Caki2 (cell line): ENCODE measurements at regions not wholly inside any gene's neighbourhood (a gene's known extent, or its start where the extent isn't known, plus 50 kb on each side); places are given as distances from the start of the nearest gene placed in this dataset.
A peak's percentile ranks its signal among the peaks of the same experiment; 100 is the strongest.

Experiments
- DNase-seq: peaks from one replicate; pipeline ENCODE4 v3.0.0-alpha.2; 2015; ENCODE audit warnings: low read depth
- in situ Hi-C: cut with HindIII; loops from 2 replicates; pipeline ENCODE4 v1.10.0; 2016; ENCODE audit warnings: low sequenced_read_pairs, low pct_unique_long_range_greater_than_20kb, mixed read lengths

DNA sequence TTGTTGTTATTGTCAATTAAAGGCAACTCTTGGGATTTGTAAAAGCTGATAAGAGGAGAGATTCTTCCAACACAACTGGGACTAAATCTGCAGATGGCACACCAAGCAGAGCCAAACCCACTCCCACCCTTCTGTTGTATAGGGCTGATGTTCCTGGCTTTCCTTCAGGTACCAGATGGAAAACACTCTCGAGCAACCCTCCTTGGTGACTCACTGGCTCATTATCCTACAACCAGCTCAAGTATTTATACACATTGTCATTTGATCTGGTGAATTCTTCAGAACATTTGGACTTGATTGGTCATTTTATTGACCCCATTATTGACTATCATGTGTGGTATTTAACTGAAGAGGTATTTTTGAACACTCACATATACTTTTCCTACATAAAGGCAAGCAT lies 190.3 kb upstream of the PCSK2 start:
- no peak for DNase-seq
- in situ Hi-C loops, result no loop called here

DNA sequence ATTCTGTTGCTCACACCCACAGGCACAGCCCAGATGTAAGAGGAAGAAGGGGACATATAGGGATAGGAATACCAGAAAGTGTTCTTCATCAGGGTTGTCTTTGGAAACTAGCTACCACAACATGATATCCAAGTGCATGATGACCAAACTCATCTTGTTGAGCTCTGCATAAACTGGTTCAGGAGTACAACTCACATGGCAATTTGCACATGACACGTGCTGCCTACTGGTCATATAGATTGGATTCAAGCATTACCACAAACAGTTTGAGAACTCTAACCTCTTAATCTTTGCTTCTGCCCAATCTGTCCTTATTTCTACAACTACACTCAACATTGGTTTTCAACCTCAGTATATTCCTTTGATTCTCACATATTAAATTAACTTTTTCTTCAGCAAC lies 184.7 kb upstream of the PCSK2 start:
- no peak for DNase-seq
- in situ Hi-C loops, result no loop called here

DNA sequence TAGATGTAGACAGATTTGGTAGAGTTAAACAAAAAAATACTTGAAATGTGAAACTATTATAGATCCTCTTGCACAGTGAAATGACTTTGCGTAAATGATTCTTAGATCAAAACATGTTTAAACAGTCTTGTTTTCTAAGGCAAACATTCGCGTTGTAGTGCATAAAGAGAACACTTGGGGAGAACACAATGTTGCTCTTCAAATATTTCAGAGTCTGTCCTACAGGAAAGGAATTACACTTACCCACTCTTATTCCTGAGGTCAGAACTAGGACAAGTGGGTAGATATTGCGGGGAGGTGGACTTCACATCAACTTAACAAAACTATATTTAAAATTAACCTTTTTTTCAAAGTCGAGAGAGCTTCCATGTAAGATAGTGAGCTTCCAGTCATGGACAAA lies 183.5 kb upstream of the PCSK2 start:
- in situ Hi-C loops, result no loop called here
- no peak for DNase-seq

DNA sequence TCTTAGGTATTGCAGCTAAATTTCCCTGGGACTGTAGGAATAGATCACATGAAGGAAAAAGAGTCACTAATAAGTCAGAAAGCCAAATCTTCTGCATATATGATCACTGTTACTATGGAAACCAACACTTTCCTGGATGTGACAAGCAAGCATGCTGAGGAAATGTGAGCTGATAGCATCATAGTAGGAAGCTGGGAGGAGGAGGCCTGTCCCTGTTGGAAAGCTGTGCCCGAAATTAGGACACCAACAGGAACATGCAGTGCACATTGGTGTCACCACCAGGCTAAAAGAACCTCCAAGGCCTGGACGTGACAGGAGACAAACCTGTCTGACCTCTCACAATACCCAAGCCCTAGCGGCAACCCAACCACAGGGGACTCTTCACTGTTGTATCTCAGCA lies 181.9 kb upstream of the PCSK2 start:
- DNase-seq, result no peak

DNA sequence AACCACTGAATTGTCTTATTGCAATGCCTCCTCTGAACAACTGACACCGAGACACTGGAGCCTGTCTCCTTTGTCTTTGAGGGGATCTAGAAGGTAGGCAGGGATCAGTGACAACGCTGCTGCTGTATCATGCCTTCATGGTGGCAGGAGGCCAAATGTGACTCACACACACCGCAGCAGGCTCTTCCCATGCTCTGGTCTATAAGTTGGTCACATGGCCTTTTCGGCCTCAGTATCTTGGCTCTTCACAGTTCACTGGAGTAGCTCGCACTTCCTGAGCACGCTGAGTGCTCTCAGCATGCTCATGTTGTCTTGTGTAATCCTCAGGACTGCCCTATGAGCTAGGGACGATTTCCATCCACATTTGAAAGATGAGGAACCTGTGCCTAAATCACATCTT lies 167.4 kb upstream of the PCSK2 start:
- in situ Hi-C loops, result no loop called here
- peak; percentile 89 for DNase-seq

More for the DNA sequence above, 181.9 kb upstream of the PCSK2 start:
- in situ Hi-C loops, result no loop called here

DNA sequence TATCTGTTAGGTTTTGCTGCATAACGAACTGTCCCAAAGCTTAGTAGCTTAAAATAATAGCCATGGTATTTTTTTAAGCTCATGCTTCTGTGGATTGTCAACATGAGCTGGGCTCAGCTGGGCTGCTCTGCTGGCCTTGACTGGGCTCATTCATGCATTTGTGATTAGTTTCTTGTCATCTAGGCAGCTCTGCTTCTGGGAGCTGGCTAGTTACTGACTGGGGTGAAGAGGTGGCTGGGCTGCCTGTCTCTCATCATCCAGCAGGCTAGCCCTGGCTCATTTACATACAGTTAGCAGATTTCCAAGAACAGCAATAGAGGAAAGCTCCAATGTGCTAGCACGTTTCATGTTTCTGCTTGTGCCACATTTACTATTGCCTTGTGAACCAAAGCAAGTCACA lies 165.1 kb upstream of the PCSK2 start:
- peak; percentile 28 for DNase-seq
- in situ Hi-C loops, result no loop called here

DNA sequence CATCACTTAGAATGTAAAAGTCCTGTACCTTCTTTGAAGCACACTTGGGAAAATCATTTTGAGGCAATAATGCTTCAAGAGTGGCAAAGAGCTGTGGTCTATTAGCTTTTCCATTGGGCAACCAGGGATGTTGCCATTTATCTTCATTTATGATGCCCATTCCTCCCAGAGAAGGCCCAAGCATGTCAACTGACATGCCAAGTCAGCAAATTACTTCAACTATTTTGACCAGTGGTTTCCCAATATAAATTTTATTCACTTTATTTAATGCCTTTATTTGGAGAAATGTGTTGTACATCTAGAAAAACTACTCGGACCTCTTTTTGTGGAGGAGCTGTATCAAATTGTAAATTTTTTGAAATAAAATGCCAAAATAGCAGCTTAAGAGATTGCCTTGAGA lies 164.1 kb upstream of the PCSK2 start:
- in situ Hi-C loops, result no loop called here

DNA sequence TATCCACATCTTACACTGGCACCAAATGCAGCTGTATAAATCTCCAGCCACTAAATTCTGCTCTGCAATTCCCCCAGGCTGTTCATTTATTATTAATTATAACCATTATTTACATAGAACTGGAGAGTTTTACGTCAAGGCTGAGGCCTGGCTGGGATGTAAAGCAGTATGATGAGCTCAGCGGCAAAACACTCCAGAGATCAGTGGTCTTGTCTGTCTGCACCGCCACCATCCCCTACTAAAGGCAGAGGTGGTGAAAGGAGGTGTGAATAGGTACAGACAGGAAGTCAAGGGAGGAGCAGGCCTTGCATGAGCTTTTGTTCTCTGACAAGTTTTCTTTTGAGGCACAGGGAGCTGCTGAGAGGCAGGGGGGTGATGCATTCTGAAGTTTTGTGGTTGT lies 159.9 kb upstream of the PCSK2 start:
- in situ Hi-C loops, result no loop called here
- DNase-seq, result no peak

More for the DNA sequence above, 164.1 kb upstream of the PCSK2 start:
- no peak for DNase-seq

DNA sequence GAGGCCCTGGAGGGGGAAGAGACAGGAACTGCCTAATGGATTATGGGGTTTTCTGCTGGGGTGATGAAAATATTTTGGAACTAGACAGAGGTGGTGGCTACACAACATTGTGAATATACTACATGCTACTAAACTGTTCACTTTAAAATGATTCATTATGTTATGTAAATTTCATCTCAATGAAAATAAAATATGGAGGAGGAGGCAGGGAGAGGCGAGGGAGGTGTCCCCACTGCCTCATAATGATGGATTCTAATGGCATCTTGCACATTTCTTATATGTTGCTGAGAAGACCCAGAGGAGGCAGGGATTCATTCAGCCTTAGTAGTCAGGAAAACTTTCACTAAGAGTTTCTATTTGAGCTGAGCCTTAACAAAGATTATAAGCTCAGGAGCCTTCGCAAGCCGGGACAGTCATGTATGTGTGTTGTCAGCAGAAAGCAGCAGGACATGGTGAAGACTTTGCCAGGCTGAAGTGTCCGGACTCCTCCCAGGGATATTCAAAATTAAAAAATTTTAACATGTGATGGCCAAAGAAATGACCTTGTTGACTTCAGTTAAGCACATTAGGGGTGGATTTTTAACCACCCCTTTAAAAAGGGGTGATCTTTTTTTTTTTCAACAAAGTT lies 158.6 kb upstream of the PCSK2 start:
- no peak for DNase-seq
- in situ Hi-C loops, result no loop called here

DNA sequence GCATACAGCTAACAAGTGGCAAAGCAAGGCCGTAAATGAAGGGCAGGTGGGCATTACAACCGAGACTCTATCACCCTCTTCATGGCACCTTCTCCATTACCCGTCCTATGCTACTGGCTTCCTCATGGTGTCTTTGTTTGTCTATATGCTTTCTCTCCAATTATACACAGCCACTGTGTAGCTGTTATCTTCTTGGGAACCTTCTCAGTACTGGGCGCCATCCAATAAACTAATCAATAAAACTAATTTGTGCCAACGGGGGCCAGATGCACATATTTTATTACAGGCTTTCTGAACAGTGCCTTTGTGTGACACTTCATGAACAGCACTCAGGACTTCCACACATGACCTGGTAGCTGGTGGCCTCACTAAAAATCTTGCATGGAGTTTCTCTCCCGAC lies 149.8 kb upstream of the PCSK2 start:
- DNase-seq, result no peak
- in situ Hi-C loops, result no loop called here

DNA sequence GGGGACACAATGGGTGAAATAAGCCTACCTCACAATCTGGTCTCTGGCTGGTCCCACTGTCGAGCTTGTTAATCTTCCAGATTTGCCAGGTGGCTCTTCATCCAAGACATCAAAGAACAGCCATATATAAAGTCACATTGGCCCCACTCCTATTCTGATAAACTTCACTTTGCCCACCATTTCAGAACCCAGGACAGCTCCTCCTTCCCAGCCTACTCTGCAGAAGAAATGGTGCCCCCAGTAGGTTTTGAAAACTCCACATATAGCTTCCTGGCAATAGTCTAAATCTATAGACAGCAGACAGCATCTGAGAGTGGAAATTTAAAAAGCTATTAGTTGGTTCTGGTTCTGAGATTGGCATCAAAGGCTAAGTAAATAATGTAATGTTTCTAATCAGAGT lies 143.1 kb upstream of the PCSK2 start:
- in situ Hi-C loops, result no loop called here
- peak; percentile 39 for DNase-seq

DNA sequence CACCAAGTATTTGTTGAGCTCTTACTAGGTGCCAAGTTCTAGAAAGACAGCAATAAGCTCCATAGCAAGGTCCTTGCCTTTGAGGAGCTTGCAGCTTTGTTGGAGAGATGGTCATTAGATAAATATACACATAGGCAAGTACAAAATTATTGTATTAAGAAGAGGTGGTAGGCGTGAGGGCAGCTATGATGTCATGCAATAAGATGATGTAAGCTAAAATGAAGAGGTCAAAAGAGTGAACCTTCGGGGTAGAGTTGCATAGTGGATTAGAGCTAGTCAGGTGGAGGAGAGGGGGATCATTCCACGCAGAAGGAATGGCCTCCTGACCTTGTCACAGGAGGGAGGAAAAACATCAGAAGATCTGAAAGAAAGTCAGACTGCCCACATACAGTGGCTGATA lies 141.9 kb upstream of the PCSK2 start:
- DNase-seq, result no peak
- in situ Hi-C loops, result no loop called here

DNA sequence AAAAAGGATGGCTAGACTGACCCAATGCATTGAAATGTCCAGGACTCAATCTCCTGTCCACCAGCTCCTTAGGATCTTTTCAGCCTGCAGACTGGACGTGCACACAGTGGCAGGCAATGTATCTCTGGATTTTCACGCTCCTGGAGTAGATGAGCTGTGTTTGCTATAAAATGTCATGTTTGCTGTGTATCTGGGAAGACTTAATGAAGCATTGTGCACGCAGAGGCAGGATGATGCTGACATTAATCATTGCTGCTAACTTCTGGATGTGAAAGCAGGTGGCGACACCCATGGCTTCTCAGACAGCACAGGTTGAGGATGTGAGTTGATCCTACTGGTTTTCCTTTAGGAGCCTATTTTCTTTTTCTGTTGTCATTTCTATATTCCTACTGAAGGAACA lies 133.1 kb upstream of the PCSK2 start:
- DNase-seq, result no peak
- in situ Hi-C loops, result no loop called here

DNA sequence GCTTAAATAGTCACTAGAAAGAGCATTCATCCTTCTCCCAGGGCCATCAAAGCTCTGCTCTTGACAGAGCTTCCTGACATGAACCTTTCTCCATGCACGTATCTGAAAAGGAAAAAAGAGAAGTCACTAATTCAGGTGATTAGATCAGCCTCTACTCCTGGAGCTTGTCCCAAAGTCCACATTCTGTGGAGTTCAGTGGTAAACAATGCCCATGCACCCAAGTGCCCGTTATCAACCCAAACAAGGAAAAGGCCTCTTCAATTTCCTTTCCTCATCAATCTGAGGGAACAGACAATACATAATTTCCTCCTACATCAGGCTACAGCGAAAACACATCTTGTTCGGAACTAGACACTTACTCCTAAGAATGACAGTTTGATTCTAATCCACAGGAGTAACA lies 129.2 kb upstream of the PCSK2 start:
- no peak for DNase-seq
- in situ Hi-C loops, result no loop called here

DNA sequence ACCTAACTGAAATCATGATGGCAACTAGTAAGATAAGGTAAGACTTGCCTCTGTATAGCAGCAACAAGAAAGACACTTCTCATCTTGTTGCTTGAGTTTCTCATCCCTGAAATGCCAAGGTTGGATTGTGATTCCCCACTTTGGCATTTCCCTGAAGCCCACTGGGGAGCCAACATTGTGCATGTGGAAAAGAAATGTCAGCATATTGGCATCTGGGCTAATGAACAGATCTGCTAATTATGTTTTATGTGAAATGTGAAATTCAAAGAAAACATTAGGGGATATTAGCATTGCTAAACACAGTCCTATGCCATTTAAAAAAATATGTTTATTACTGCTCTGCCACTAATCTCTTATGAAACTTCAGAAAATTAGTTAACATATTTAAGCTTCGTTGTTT lies 126.3 kb upstream of the PCSK2 start:
- no peak for DNase-seq
- in situ Hi-C loops, result no loop called here

DNA sequence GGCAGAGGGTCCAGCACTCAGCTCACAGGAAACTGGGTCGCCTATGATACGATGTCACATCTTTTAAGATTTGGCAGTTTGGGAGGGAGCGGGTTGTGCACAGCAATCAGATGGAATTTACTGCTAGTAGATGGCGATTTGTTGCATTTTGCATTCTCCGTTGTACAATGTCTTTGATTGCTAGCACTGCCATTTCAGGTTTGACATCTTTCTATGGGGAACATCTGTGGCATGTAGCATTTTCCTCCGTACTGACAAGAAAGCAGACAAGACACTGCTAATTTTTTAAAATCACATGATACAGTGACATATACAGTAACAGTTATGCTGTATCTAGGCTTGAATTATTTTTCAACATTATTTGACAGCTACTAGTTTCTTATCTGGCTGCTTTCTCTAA lies 119.7 kb upstream of the PCSK2 start:
- no peak for DNase-seq
- in situ Hi-C loops, result no loop called here

DNA sequence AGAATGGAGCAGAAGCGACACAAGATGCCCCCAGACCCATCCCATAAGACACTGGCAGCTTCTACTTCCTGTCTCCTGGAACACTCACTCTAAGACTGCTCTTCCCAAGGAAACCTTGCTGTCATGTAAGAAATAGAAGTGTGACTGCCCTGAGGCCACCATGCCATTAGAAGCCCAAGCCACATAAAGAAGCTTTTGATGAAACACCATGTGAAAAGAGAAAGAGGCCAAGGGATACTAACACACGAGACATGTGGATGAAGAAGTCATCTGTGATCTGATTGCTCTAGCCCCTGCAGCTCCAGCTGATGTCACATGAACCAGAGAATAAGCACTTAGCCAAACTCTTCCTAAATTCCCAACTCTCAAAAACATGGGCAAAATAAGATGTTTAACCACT lies 117.9 kb upstream of the PCSK2 start:
- in situ Hi-C loops, result no loop called here
- no peak for DNase-seq

DNA sequence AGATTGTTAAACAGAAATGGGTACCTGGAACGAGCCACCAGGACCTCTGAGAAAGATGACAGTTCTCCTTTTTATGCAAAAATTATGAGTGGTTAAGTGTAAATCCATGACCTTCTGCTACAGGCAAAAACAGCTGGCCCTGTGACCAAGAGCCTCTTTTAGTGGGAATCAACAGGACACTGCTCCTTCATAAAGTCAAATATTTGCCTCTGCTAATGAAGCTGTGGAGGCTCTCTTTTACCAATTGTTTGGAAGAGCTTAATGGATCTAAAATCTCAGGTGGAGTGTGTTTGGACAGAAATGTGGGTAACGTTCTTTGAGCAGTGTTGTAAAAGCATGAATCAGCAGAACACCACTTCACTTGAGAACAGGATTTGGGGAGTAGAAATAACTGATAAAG lies 117.5 kb upstream of the PCSK2 start:
- no peak for DNase-seq
- in situ Hi-C loops, result no loop called here

DNA sequence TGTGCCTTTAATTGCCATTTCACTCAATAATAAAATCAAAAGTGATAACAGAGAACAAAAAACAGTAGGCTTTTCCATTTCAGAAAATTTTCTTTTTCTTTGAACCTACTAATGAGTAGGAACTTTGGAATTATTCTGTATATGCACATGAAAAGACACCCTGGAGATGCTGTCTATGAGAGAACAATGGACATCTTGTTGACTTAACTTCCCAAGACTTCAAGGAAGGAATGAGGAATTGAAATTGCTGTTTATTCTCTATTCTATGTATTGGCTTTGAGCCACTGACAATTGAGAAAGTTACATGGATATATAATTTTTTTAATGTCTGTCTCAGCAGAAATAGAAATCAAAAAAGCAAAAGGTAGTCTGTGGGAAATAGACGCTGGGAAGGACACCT lies 98.6 kb upstream of the PCSK2 start:
- in situ Hi-C loops, result no loop called here
- DNase-seq, result no peak

DNA sequence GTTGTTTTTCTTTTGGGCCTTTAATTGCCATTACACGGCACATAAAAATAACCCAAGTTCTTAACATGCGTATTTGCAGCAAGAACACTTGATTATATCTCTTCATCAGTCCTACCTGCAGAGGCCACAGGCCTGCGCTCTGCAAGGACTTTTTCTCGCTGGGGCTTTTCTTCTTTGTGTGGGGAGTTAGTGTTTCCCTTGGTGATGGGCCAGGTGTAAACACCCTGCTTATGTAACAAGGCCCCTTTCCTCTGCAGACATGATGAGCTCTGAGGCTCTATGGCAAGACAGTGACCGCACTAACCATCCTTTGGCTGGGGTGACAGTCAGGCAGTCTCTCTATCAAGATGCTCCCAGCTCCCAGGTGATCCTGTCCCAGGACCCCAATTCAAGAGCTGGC lies 97.8 kb upstream of the PCSK2 start:
- DNase-seq, result no peak
- in situ Hi-C loops, result no loop called here

DNA sequence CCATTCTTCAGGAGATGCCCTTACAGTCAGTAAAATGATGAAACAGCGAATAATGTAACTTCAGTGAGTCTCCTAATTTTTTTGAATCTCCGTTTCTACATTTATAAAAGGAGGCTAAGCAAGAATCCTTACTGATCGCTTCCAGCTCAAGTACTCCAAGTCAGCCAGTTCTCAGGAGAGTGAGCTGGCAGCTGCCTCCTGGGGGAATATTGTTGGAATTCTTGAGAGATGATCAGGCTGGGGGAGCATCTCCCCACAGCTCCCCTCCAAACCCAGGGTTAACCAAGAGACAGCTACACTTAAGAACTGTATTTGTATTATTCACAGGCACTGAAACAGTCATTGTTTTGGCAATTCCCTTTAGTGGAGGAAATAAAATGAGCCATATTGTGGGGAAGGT lies 89.1 kb upstream of the PCSK2 start:
- DNase-seq, result no peak
- in situ Hi-C loops, result no loop called here
